Ascending aorta (tissue), 2 donors: ENCODE measurements at regions not wholly inside any gene's neighbourhood (a gene's known extent, or its start where the extent isn't known, plus 50 kb on each side); places are given as distances from the start of the nearest gene placed in this dataset.

Experiments
- DNase-seq, 2 donors: peaks; one replicate each; pipeline ENCODE4 v3.0.0-alpha.2; 2019; ENCODE audit warnings: low spot score in 2 of 2
- H3K27ac ChIP-seq, 2 donors: fragments of 200-600 bp; sonication (generic); one replicate each; pipeline ENCODE4 v1.5.1; 2016 to 2017; ENCODE audit warnings: mild to moderate bottlenecking in 1 of 2
- H3K27me3 ChIP-seq: fragments of 200-600 bp; sonication (generic); one replicate; pipeline ENCODE4 v1.5.1; 2017
- H3K36me3 ChIP-seq, 2 donors: fragments of 200-600 bp; sonication (generic); one replicate each; pipeline ENCODE4 v1.5.1; 2016
- H3K4me1 ChIP-seq, 2 donors: fragments of 200-600 bp; sonication (generic); one replicate each; pipeline ENCODE4 v1.5.1; 2016 to 2017; ENCODE audit warnings: mild to moderate bottlenecking in 1 of 2
- H3K4me3 ChIP-seq, 2 donors: fragments of 200-600 bp; sonication (generic); one replicate each; pipeline ENCODE4 v1.5.1; 2016 to 2017; ENCODE audit warnings: mild to moderate bottlenecking in 1 of 2
- H3K9me3 ChIP-seq, 2 donors: fragments of 200-600 bp; sonication (generic); one replicate each; pipeline ENCODE4 v1.5.1; 2016
- intact Hi-C: fragments of 100-400 bp; cut with DNase I; formaldehyde crosslinking; loops from one replicate; pipeline ENCODE4 v1.15.1; 2023
- TF ChIP-seq, protein P1 (sequence below), 3 experiments: fragments of 200-600 bp in 2 of 3; fragments of 450-650 bp in 1 of 3; sonication (generic) in 2 of 3; IDR thresholded peaks; one replicate each; pipeline ENCODE4 v1.5.1; 2016 to 2019; ENCODE audit warnings: antibody characterized with exemption in 3 of 3, mild to moderate bottlenecking in 1 of 3, moderate library complexity in 1 of 3

DNA sequence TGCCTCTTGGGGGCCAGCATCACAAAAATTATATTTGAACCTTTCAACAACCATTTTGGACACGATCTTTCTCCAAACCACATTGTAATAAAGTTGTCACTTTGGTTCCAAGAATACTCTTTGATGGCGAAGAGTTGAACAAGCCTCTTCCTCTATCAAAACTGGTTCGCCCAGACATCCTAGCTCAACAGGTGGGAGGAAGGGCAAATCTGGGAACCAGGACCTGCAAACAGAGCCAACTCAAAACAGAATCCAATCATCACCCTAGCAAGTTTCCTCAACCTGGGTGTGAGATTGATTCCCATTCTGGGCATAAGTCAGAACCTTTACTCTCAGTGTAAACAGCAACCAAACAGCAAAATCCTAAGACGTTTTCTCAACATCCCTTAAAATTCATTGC is 141.2 kb upstream of the RREB1 start:
- H3K4me3 ChIP-seq = no peak overlapping the region
- TF ChIP-seq, protein P1, sequence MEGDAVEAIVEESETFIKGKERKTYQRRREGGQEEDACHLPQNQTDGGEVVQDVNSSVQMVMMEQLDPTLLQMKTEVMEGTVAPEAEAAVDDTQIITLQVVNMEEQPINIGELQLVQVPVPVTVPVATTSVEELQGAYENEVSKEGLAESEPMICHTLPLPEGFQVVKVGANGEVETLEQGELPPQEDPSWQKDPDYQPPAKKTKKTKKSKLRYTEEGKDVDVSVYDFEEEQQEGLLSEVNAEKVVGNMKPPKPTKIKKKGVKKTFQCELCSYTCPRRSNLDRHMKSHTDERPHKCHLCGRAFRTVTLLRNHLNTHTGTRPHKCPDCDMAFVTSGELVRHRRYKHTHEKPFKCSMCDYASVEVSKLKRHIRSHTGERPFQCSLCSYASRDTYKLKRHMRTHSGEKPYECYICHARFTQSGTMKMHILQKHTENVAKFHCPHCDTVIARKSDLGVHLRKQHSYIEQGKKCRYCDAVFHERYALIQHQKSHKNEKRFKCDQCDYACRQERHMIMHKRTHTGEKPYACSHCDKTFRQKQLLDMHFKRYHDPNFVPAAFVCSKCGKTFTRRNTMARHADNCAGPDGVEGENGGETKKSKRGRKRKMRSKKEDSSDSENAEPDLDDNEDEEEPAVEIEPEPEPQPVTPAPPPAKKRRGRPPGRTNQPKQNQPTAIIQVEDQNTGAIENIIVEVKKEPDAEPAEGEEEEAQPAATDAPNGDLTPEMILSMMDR (IDR thresholded peaks at IDR 0.05) = no peak
- H3K4me1 ChIP-seq = no peaks in the 10 kb centered on the region
- no peaks in the 10 kb centered on the region for H3K9me3 ChIP-seq
- intact Hi-C loops = no loop called here
- H3K36me3 ChIP-seq = no peaks in the 10 kb centered on the region
- H3K27me3 ChIP-seq = no peaks in the 10 kb centered on the region
- H3K27ac ChIP-seq = no peak overlapping the region
- DNase-seq = no peak

DNA sequence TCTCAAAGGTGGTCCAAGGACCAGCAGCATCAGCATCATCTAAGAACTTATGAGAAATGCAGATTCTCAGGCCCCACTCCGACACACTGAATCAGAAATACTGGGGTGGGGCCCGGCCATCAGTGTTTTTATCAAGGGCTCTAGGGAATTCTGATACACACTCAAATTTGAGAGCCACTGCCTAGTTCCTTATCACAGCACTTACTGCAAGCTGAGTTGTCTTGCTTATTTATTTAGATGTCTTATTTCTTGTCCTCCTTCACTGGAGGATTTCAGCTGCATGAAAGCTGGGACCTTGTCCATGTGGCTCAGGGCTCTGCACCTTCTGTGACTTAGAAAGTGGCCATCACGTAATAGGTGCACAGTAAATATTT is 139.4 kb upstream of the RREB1 start:
- no peaks in the 10 kb centered on the region for H3K27me3 ChIP-seq
- no peaks in the 10 kb centered on the region for H3K4me1 ChIP-seq
- H3K27ac ChIP-seq = no peak overlapping the region
- intact Hi-C loops = no loop called here
- H3K36me3 ChIP-seq = no peaks in the 10 kb centered on the region
- no peak overlapping the region for H3K4me3 ChIP-seq
- TF ChIP-seq, protein P1 (IDR thresholded peaks at IDR 0.05) = no peak
- no peaks in the 10 kb centered on the region for H3K9me3 ChIP-seq
- no peak for DNase-seq

DNA sequence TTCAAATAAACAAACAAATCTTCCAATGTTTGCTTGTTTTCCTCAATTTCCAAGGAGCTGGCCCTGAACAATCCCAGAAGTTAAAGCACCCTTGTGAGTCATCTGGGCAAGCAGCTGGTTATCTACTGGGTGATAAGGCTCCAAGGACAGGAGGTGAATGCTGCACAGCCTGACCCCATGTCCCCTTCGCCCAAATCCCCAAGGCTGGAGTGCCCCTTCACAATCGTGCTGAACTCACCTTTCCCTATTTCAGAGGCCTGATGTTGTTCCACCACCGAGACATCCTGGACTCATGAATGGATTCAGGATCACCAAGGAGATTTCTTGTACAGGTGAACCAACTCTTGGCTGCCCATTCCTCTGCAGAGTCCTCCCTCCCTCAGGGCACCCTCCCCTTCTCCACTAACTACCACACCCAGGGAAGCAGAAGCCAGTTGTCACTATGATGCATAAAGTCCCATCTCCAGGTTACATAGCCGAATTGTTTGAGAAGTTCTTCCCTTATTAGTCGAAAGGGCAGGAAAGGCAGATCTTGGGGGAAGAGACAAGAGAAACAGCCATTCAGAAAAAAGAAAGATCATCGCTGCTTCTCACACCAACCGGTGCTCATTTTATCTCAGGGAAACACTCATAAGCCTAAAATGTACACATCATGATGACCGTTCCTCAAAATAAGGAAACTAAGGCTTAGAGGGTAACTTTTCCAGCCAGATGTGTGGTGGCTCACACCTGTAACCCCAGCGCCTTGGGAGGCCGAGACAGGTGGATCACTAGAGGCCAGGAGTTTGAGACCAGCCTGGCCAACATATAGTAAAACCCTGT is 138.8 kb upstream of the RREB1 start:
- Histone ChIP-seq H3K4me1 (no peaks in the 10 kb centered on the region), H3K36me3 (no peaks in the 10 kb centered on the region), H3K9me3 (no peaks in the 10 kb centered on the region), H3K27ac (no peak overlapping the region), H3K27me3 (no peaks in the 10 kb centered on the region), H3K4me3 (no peak overlapping the region)
- intact Hi-C loops = no loop called here
- no peak for DNase-seq
- TF ChIP-seq, protein P1 (IDR thresholded peaks at IDR 0.05) = no peak

DNA sequence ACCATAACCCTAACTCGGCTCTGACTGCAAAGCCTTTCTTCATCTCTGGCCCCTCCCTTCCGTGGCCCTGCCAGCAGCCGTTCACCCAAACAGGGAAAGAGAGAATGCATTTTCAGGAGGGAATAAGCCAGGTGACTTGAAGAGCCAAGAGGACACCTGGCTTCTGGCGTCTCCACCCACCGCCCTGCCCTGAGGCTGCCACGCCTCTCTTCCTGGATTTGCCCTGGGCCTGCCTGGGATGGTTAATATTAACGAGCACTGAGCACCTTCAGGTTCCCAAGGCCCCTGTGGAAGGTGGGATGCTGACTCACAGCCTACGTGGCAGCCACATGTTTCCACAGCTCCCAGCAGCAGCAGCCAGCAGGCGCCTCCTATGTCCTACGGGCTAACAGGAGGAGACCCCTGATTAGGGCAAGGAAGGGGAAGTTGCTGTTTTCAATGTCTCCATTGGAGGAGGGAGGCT is 138.0 kb upstream of the RREB1 start:
- Histone ChIP-seq H3K9me3 (no peaks in the 10 kb centered on the region), H3K4me1 (no peaks in the 10 kb centered on the region), H3K36me3 (no peaks in the 10 kb centered on the region), H3K27ac (no peak overlapping the region), H3K4me3 (no peak overlapping the region), H3K27me3 (no peaks in the 10 kb centered on the region)
- intact Hi-C loops = no loop called here
- TF ChIP-seq, protein P1 (IDR thresholded peaks at IDR 0.05) = no peak
- no peak for DNase-seq

DNA sequence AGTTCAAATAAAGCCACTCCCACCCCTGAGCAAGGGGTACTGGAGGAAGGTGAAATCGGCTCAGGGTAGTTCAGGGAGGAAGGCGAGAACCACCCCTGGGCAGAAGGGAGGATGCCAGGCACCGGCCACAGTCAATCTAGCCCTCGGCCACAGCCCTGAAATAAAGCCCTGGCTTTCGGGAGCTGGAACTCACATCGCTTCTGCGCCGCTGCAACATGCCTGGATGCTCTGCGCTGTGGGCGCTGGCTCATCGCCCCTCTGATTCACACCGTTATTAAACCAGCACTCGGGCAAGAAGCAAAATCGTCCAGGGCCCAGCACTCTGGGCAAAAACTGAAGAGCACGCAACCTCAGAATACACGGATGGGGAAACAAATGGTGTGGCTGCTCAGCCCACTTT is 136.9 kb upstream of the RREB1 start:
- intact Hi-C loops = no loop called here
- TF ChIP-seq, protein P1 (IDR thresholded peaks at IDR 0.05) = no peak
- DNase-seq = no peak
- Histone ChIP-seq H3K27ac (no peak overlapping the region), H3K36me3 (no peaks in the 10 kb centered on the region), H3K4me1 (no peaks in the 10 kb centered on the region), H3K4me3 (no peak overlapping the region), H3K9me3 (no peaks in the 10 kb centered on the region), H3K27me3 (no peaks in the 10 kb centered on the region)
